Activated CD4-positive, alpha-beta T cell treated with anti-CD3 and anti-CD28 coated beads, Interleukin-2, Interleukin-4, amounts not matched to agents 100 ng/mL and 50 ng/mL, durations not matched to agents 16 hours and 8 hours (primary cell): ENCODE measurements at regions not wholly inside any gene's neighbourhood (a gene's known extent, or its start where the extent isn't known, plus 50 kb on each side); places are given as distances from the start of the nearest gene placed in this dataset.

Source experiments
- DNase-seq: peaks from one replicate; pipeline ENCODE4 v3.0.0-alpha.2; 2020; ENCODE audit warnings: low spot score

- DNase-seq: no peak
Observed at GRCh38 chr1:228849011-228849541, 113.8 kb downstream of the RHOU start.

- no peak for DNase-seq
Observed at GRCh38 chr1:228850141-228851100, 115.1 kb downstream of the RHOU start.

GRCh38 chr1:228851193-228851592 is 115.9 kb downstream of the RHOU start:
- no peak for DNase-seq

GRCh38 chr1:228851618-228852017 is 116.3 kb downstream of the RHOU start:
- no peak for DNase-seq

- no peak for DNase-seq
Observed at GRCh38 chr1:228852024-228852423, 116.7 kb downstream of the RHOU start.

- no peak for DNase-seq
Observed at GRCh38 chr1:228852511-228853088, 117.3 kb downstream of the RHOU start.

GRCh38 chr1:228853191-228853590 is 117.9 kb downstream of the RHOU start:
- no peak for DNase-seq

GRCh38 chr1:228853637-228854036 is 118.4 kb downstream of the RHOU start:
- DNase-seq: no peak

GRCh38 chr1:228854907-228855306 is 119.6 kb downstream of the RHOU start:
- no peak for DNase-seq

- DNase-seq: no peak
Observed at GRCh38 chr1:228857611-228858010, 122.3 kb downstream of the RHOU start.

- peak; percentile 91 for DNase-seq
Observed at GRCh38 chr1:228860911-228861831, 125.9 kb downstream of the RHOU start.

GRCh38 chr1:228861832-228862180 is 126.5 kb downstream of the RHOU start:
- peak; percentile 53 for DNase-seq

- DNase-seq: no peak
Observed at GRCh38 chr1:228862542-228863505, 127.5 kb downstream of the RHOU start.

GRCh38 chr1:228863776-228864175 is 128.5 kb downstream of the RHOU start:
- no peak for DNase-seq

GRCh38 chr1:228865627-228866330 is 130.5 kb downstream of the RHOU start:
- no peak for DNase-seq

- no peak for DNase-seq
Observed at GRCh38 chr1:228866468-228866867, 131.2 kb downstream of the RHOU start.

- DNase-seq: no peak
Observed at GRCh38 chr1:228867108-228867950, 132.1 kb downstream of the RHOU start.

- DNase-seq: no peak
Observed at GRCh38 chr1:228867951-228868730, 132.9 kb downstream of the RHOU start.

- DNase-seq: no peak
Observed at GRCh38 chr1:228868731-228869024, 133.4 kb downstream of the RHOU start.
